ENCODE measurements at regions not wholly inside any gene's neighbourhood (a gene's known extent, or its start where the extent isn't known, plus 50 kb on each side); places are given as distances from the start of the nearest gene placed in this dataset.

- TF ChIP-seq REST (IDR thresholded peaks at IDR 0.05; ENCODE audit: insufficient replicate concordance, low read depth) (no peak), CTCF (IDR thresholded peaks at IDR 0.05; ENCODE audit: insufficient read depth, low read length) (no peak), POLR2AphosphoS5 (IDR thresholded peaks at IDR 0.05; ENCODE audit: low read depth) (no peak)
Observed at GRCh38 chr2:60371681-60372080, 181.8 kb downstream of the BCL11A start.

Data from HL-60 (cell line).